GM12872 (cell line): ENCODE measurements at regions not wholly inside any gene's neighbourhood (a gene's known extent, or its start where the extent isn't known, plus 50 kb on each side); places are given as distances from the start of the nearest gene placed in this dataset.

Experiments
- CTCF ChIP-seq: IDR thresholded peaks from 3 replicates; pipeline ENCODE4 v1.5.1; 2011; ENCODE audit warnings: low read depth, mild to moderate bottlenecking, low read length, moderate library complexity; ENCODE audit not compliant: insufficient read depth

- no peak for TF ChIP-seq CTCF
Measured at GRCh38 chr15:77843546-77843945, 210.8 kb upstream of the LINGO1 start.

GRCh38 chr15:77840991-77841775 lies 208.5 kb upstream of the LINGO1 start:
- TF ChIP-seq CTCF, result no peak

GRCh38 chr15:77839970-77840905 lies 207.5 kb upstream of the LINGO1 start:
- TF ChIP-seq CTCF, result no peak

GRCh38 chr15:77839456-77839855 lies 206.7 kb upstream of the LINGO1 start:
- no peak for TF ChIP-seq CTCF

- no peak for TF ChIP-seq CTCF
Measured at GRCh38 chr15:77838595-77838994, 205.9 kb upstream of the LINGO1 start.

- TF ChIP-seq CTCF, result no peak
Measured at GRCh38 chr15:77838061-77838460, 205.3 kb upstream of the LINGO1 start.

GRCh38 chr15:77837649-77838025 lies 204.9 kb upstream of the LINGO1 start:
- no peak for TF ChIP-seq CTCF
